ENCODE measurements at regions not wholly inside any gene's neighbourhood (a gene's known extent, or its start where the extent isn't known, plus 50 kb on each side); places are given as distances from the start of the nearest gene placed in this dataset.

DNA sequence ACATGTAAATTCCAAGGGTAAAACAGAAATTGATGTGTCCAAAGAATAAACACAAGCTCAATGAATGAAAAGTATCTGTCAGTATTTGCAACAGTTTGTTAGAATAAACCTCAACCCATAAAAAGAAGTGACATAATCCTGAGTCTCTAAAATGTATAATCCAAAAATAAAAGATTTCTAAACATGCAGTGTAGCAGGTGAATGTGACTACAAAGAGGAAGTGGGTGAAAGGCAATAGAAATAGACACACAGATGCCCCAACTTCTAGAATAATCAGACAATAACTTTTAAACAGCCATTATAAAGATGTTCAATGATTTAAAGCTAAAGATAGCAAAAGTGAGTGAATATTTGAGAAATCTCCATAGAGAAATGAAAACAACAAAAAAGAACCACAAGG, 1009.2 kb upstream of the GJE1 start:
- TF ChIP-seq, protein P1, sequence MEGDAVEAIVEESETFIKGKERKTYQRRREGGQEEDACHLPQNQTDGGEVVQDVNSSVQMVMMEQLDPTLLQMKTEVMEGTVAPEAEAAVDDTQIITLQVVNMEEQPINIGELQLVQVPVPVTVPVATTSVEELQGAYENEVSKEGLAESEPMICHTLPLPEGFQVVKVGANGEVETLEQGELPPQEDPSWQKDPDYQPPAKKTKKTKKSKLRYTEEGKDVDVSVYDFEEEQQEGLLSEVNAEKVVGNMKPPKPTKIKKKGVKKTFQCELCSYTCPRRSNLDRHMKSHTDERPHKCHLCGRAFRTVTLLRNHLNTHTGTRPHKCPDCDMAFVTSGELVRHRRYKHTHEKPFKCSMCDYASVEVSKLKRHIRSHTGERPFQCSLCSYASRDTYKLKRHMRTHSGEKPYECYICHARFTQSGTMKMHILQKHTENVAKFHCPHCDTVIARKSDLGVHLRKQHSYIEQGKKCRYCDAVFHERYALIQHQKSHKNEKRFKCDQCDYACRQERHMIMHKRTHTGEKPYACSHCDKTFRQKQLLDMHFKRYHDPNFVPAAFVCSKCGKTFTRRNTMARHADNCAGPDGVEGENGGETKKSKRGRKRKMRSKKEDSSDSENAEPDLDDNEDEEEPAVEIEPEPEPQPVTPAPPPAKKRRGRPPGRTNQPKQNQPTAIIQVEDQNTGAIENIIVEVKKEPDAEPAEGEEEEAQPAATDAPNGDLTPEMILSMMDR (IDR thresholded peaks at IDR 0.05; ENCODE audit: poor library complexity, severe bottlenecking) = no peak
- TF ChIP-seq EZH2 (IDR thresholded peaks at IDR 0.05; ENCODE audit: borderline replicate concordance, insufficient read depth, low read length, poor library complexity, severe bottlenecking) (no peak), EP300 (conservative IDR thresholded peaks at IDR 0.05; ENCODE audit: poor library complexity, severe bottlenecking) (no peak), POLR2AphosphoS5 (IDR thresholded peaks at IDR 0.05) (no peak), RAD21 (conservative IDR thresholded peaks at IDR 0.05) (no peak), TAF1 (IDR thresholded peaks at IDR 0.05; ENCODE audit: low read depth) (no peak), MXI1 (conservative IDR thresholded peaks at IDR 0.05; ENCODE audit: poor library complexity, severe bottlenecking) (no peak)
- TF ChIP-seq, protein P2, sequence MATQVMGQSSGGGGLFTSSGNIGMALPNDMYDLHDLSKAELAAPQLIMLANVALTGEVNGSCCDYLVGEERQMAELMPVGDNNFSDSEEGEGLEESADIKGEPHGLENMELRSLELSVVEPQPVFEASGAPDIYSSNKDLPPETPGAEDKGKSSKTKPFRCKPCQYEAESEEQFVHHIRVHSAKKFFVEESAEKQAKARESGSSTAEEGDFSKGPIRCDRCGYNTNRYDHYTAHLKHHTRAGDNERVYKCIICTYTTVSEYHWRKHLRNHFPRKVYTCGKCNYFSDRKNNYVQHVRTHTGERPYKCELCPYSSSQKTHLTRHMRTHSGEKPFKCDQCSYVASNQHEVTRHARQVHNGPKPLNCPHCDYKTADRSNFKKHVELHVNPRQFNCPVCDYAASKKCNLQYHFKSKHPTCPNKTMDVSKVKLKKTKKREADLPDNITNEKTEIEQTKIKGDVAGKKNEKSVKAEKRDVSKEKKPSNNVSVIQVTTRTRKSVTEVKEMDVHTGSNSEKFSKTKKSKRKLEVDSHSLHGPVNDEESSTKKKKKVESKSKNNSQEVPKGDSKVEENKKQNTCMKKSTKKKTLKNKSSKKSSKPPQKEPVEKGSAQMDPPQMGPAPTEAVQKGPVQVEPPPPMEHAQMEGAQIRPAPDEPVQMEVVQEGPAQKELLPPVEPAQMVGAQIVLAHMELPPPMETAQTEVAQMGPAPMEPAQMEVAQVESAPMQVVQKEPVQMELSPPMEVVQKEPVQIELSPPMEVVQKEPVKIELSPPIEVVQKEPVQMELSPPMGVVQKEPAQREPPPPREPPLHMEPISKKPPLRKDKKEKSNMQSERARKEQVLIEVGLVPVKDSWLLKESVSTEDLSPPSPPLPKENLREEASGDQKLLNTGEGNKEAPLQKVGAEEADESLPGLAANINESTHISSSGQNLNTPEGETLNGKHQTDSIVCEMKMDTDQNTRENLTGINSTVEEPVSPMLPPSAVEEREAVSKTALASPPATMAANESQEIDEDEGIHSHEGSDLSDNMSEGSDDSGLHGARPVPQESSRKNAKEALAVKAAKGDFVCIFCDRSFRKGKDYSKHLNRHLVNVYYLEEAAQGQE (IDR thresholded peaks at IDR 0.05; ENCODE audit: borderline replicate concordance) = no peak

Data from neural cell (in vitro differentiated cells).